ENCODE measurements at regions not wholly inside any gene's neighbourhood (a gene's known extent, or its start where the extent isn't known, plus 50 kb on each side); places are given as distances from the start of the nearest gene placed in this dataset.

- no peak for TF ChIP-seq RNF2 (IDR thresholded peaks at IDR 0.05; ENCODE audit: borderline replicate concordance, low read depth, low read length, missing control alignments, poor library complexity, severe bottlenecking)
Observed at GRCh38 chr1:70718086-70718630, 307.1 kb downstream of the CTH start (continued).
